Stomach (tissue), 4 donors: ENCODE measurements at regions not wholly inside any gene's neighbourhood (a gene's known extent, or its start where the extent isn't known, plus 50 kb on each side); places are given as distances from the start of the nearest gene placed in this dataset.

Source experiments
- CTCF ChIP-seq, 7 experiments: fragments of 450-650 bp in 4 of 7; fragments of 200-600 bp in 3 of 7; sonication (generic) in 3 of 7; IDR thresholded peaks; one replicate each; pipeline ENCODE4 v1.5.1; 2016 to 2019; ENCODE audit warnings: antibody characterized with exemption in 7 of 7, control low read depth in 2 of 7, mild to moderate bottlenecking in 1 of 7
- EP300 ChIP-seq: sonication (generic); formaldehyde crosslinking; IDR thresholded peaks from one replicate; pipeline ENCODE4 v1.6.1; 2017; ENCODE audit warnings: antibody characterized with exemption
- POLR2A ChIP-seq, 4 donors: fragments of 450-650 bp; IDR thresholded peaks; one replicate each; pipeline ENCODE4 v1.6.1; 2016; ENCODE audit warnings: antibody characterized with exemption in 4 of 4, control low read depth in 2 of 4, mild to moderate bottlenecking in 1 of 4, moderate library complexity in 1 of 4

GRCh38 chr10:78516236-78516635, 482.6 kb downstream of the RPS24 start:
- TF ChIP-seq POLR2A (IDR thresholded peaks at IDR 0.05) = no peak
- no peak for TF ChIP-seq CTCF (IDR thresholded peaks at IDR 0.05)
- no peak for TF ChIP-seq EP300
